GM20000 (cell line): ENCODE measurements at regions not wholly inside any gene's neighbourhood (a gene's known extent, or its start where the extent isn't known, plus 50 kb on each side); places are given as distances from the start of the nearest gene placed in this dataset.

Experiments
- DNase-seq: peaks from one replicate; pipeline ENCODE4 v3.0.0; 2012; ENCODE audit warnings: low spot score
- CTCF ChIP-seq: IDR thresholded peaks from 2 replicates; pipeline ENCODE4 v1.5.1; 2012; ENCODE audit warnings: mild to moderate bottlenecking, control low read depth; ENCODE audit errors: extremely low read depth, missing control alignments

DNA sequence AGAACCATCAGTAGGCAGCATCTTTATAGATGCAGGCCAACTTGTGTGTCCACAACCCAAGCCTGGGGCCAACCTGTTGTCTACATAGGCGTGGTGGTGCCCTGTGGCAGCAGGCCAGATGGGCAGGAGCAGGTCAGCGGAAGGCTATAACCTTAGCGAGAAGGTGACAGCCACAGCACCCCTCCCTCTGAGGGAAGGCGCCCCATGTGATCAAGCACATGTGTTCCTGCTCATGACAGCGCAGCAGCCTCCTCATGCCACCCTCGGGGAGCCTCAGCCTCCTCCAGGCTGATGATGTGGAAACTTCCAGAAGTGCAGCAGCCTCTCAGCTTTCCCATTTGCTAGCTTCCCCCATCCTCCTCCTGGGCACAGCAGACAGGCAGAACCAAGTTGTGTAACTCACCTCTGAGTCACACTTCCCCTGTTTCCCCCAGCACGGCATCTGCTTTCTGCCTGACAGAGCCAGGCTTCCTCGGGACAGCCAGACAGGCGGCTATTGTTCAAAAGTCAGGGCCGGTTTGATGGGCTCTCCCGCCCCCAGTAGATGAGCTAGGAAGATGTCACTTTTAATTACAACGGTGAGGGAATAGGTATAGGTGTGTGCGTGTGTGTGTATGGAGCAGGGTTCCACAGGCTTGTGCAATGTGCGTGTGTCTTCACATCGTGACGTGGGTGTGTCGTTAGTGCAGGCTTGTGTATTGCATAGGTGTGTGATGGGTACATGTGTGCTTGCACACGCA, 312.0 kb upstream of the ZMIZ1 start:
- DNase-seq, result no peak
- no peak for TF ChIP-seq CTCF

DNA sequence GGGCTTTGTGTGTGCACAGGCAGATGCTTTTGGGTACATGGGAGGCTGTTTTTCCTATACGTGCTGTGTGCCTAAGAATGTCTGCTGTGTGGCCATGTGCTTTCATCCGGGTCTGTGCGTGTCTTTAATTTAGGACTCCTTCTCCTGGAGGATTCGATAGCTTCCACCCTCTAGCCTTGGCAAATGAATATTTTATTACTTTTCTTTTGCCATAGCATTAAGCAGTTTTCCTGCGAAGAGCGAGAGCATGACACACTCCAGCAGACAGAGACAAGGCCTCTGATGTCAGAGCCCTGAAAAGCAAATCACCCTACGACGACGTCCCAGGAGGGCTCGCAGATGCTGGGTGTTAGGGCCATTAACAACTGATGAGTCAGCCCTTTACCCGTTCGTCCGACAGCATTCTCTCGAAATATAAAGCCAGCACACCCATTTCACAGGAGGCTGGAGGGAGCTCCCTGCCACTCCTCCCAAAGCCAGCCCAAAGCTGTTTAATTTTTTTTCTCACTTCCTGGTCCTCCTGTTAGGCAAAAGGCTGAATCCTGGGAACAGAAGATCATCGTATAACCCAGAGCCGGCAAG, 311.3 kb upstream of the ZMIZ1 start:
- DNase-seq, result no peak
- no peak for TF ChIP-seq CTCF

GRCh38 chr10:78758176-78758575, 310.6 kb upstream of the ZMIZ1 start:
- DNase-seq, result no peak
- no peak for TF ChIP-seq CTCF

- no peak for TF ChIP-seq CTCF
- no peak for DNase-seq
Measured at GRCh38 chr10:78759456-78760120, 309.2 kb upstream of the ZMIZ1 start.

- TF ChIP-seq CTCF, result no peak
- DNase-seq, result no peak
Measured at GRCh38 chr10:78760463-78761310, 308.1 kb upstream of the ZMIZ1 start.

- TF ChIP-seq CTCF, result no peak
- DNase-seq, result no peak
Measured at GRCh38 chr10:78761311-78761781, 307.4 kb upstream of the ZMIZ1 start.
